Stomach (tissue), 4 donors: ENCODE measurements at regions not wholly inside any gene's neighbourhood (a gene's known extent, or its start where the extent isn't known, plus 50 kb on each side); places are given as distances from the start of the nearest gene placed in this dataset.

Experiments
- POLR2A ChIP-seq, 4 donors: fragments of 450-650 bp; IDR thresholded peaks; one replicate each; pipeline ENCODE4 v1.6.1; 2016; ENCODE audit warnings: antibody characterized with exemption in 4 of 4, control low read depth in 2 of 4, mild to moderate bottlenecking in 1 of 4, moderate library complexity in 1 of 4
- TF ChIP-seq, protein P1 (sequence below), 7 experiments: fragments of 450-650 bp in 4 of 7; fragments of 200-600 bp in 3 of 7; sonication (generic) in 3 of 7; IDR thresholded peaks; one replicate each; pipeline ENCODE4 v1.5.1; 2016 to 2019; ENCODE audit warnings: antibody characterized with exemption in 7 of 7, control low read depth in 2 of 7, mild to moderate bottlenecking in 1 of 7

DNA sequence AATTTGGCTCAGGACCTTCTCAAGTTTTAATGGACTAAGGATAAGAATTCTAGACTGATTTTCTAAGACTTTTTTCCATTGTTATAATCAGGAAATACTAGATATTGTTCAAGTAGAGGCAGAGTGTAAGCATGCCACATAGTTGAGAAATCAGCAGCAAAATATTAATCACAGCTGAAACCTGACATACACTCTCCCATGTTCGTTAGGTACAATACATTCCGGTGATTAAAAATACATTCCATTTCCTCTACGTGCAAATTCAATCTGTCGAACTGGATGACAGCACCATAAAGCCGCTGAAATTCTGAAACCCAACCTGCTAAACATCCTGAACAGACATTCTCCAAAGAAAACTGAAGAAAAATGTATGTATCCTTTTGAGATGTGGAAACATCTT, 587.6 kb upstream of the DIPK2B start:
- TF ChIP-seq, protein P1, sequence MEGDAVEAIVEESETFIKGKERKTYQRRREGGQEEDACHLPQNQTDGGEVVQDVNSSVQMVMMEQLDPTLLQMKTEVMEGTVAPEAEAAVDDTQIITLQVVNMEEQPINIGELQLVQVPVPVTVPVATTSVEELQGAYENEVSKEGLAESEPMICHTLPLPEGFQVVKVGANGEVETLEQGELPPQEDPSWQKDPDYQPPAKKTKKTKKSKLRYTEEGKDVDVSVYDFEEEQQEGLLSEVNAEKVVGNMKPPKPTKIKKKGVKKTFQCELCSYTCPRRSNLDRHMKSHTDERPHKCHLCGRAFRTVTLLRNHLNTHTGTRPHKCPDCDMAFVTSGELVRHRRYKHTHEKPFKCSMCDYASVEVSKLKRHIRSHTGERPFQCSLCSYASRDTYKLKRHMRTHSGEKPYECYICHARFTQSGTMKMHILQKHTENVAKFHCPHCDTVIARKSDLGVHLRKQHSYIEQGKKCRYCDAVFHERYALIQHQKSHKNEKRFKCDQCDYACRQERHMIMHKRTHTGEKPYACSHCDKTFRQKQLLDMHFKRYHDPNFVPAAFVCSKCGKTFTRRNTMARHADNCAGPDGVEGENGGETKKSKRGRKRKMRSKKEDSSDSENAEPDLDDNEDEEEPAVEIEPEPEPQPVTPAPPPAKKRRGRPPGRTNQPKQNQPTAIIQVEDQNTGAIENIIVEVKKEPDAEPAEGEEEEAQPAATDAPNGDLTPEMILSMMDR (IDR thresholded peaks at IDR 0.05): no peak
- no peak for TF ChIP-seq POLR2A (IDR thresholded peaks at IDR 0.05)
